HG03159 (cell line): ENCODE measurements at regions not wholly inside any gene's neighbourhood (a gene's known extent, or its start where the extent isn't known, plus 50 kb on each side); places are given as distances from the start of the nearest gene placed in this dataset.
"Not testable (repeated sequence)": the region's sequence is repeated elsewhere in the genome, so short reads cannot be mapped to it uniquely, and the experiment has no call there.

Source experiments
- ATAC-seq: cut with Tn5 transposase; IDR thresholded peaks from one replicate; pipeline ENCODE4 v1.9.1; 2021; ENCODE audit warnings: mild to moderate bottlenecking, moderate library complexity; ENCODE audit not compliant: unreplicated experiment

DNA sequence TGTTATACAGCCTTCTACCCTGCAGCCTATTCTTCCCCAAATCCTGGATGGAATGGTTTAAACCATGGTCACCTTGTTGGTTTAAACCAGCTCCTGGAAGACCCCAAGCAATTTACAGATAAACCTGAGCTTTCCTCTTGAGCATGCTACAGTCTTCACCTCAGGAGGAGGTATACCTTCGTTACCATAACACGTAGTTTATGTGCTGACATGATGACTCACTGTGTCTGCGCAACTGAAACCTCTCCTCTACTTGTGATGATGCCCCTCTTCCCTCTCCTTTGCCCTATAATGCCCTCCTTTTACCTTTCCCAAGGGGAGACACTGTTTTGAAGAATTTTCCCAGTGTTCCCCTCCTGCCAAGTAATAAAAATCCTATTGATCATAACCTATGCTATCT lies 457.3 kb upstream of the RGS18 start:
- no peak for ATAC-seq

DNA sequence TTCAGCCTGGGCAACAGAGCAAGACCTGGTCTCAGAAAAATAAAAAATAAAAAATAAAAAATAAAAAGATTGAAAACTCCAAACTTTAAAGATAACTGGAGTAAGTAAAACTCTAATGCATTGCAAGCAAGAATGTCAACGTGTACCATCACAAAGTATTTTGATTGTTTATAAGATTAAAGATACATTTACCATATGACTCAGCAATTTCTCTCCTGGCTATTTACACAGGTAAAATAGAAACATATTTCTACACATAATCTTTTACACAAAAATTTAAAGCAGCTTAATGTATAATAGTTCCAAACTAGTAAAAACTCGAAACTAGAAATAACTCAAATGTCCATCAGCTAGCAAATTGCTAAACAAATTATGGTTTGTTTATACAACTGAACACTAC lies 456.1 kb upstream of the RGS18 start:
- no peak for ATAC-seq

DNA sequence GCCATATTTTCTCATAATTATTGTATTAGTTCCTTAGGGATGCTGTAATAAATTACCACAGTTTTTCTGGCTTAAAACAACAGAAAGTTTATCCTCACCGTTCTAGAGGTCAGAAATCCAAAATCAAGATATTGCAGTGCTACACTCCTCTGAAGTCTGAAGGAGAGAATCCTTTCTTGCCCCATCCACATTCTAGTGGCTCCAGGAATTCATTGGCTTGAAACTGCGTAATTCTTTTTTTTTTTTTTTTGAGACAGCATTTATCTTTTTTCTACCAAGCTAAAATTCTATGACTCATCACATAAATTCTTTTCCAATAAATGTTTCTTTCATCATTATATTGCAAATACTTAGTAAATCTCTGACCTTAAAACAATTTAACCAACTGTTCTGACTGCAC lies 451.0 kb upstream of the RGS18 start:
- no peak for ATAC-seq

DNA sequence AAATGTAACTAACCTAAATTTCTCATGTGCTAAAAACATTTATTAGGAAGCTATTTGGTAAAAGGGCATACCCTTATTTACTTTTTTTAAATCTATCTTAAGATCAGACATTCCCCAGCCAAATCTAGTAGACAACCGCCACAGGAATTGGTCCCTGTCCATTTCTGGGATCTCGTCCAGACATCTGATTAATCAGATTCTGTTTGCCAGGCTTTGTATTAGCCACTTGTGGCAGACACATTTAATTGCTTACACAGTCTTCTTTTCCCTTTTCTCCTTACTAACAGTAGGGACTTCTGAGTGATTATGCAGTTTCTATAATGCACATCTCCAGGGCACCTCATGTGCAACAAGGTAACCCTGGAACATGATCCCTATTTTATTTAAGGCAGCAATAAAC lies 449.0 kb upstream of the RGS18 start:
- no peak for ATAC-seq

DNA sequence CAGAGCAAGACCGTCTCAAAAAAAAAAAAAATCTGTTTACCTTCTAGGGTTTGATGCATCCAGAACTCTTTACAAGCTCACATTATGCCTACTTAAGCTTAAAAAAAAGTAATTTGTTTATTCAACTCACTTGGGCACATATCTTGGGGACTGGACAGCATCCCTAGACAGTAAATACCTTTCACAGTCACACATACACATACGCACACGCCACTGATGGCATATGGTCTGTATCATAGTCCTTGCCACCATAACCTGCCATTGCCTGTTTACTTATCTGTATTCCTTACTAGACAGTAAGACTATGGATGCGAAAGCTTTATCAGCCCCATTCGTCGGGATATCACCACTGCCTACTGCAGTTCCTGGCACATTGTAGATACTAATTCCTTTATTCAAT lies 446.3 kb upstream of the RGS18 start:
- no peak for ATAC-seq

DNA sequence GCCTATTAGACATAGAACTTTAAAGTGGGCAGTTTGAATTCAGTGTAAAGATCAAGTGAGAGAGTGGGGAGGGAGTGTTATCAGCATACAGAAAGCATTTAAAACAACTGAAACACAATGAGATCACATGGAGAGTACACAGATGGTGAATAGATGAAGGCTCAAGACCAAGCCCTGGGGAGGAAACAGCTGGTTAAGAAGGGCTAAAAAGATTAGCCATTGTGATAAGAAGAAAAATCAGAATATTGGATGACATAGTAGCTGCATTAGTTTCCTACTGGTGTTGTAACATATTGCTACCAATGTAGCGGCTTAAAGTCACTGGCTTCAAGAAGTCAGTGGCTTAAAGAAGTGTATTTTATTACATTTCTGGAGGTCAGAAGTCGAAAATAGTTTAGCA lies 443.4 kb upstream of the RGS18 start:
- ATAC-seq = no peak

DNA sequence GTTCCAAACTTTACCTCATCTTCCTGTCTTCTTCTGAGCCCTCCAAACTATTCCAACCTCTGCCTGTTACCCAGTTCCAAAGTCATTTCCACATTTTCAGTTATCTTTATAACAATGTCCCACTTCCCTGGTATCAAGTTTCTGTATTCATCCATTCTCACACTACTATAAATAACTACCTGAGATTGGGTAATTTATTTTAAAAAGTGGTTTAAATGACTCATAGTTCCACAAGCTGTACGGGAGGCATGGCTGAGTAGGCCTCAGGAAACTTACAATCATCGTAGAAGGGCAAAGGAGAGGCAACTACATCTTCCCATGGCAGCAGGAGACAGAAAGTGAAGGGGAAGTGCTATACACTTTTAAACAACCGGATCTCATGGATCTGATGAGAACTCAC lies 428.5 kb upstream of the RGS18 start:
- no peak for ATAC-seq

DNA sequence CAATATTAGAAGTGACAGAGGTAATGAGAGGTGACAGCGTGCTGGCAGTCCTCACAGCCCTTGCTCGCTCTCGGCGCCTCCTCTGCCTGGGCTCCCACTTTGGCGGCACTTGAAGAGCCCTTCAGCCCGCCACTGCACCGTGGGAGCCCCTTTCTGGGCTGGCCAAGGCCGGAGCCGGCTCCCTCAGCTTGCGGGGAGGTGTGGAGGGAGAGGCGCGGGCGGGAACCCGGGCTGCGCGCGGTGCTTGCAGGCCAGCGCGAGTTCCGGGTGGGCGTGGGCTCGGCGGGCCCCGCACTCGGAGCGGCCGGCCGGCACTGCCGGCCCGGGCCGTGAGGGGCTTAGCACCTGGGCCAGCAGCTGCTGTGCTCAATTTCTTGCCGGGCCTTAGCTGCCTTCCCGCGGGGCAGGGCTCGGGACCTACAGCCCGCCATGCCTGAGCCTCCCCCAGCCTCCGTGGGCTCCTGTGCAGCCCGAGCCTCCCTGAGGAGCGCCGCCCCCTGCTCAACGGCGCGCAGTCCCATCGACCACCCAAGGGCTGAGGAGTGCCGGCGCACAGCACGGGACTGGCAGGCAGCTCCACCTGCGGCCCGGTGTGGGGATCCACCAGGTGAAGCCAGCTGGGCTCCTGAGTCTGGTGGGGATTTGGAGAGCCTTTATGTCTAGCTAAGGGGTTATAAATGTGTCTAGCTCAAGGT lies 426.5 kb upstream of the RGS18 start:
- not testable (repeated sequence) for ATAC-seq

DNA sequence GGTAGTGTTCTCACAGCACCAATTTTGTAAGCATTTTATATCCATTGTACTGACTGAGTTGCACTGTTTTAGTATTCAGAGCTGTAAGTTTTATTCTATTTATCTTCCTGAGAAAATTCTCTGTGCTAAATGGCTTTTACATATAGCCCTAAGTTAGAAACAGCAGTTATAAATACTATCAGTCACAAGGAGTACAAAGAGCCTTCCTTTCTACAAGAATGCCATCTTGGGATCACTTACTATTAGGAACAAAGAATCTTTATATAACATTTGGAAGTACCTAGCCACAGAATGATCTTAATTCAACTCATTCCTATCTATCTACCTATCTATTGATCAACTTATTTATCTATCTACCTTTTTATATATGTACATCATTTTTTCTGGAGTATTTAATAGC lies 423.9 kb upstream of the RGS18 start:
- no peak for ATAC-seq

DNA sequence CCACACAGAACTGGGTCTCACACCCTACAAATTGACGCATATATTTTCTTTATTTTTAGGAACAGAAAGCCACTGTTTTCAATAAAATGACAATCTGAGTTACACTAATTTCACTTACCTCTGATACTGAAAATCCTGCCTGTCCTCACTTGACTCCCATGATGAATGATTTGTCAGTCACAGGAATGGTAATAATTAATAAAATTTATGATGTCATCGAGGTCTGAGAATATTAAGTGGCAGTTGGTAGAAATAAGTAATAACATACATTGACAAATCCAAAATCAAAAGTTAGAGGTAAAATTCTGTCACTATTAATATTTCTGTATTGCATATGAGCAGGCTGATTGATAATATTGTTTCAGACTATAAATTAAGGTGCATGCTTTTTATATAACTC lies 418.7 kb upstream of the RGS18 start:
- no peak for ATAC-seq

DNA sequence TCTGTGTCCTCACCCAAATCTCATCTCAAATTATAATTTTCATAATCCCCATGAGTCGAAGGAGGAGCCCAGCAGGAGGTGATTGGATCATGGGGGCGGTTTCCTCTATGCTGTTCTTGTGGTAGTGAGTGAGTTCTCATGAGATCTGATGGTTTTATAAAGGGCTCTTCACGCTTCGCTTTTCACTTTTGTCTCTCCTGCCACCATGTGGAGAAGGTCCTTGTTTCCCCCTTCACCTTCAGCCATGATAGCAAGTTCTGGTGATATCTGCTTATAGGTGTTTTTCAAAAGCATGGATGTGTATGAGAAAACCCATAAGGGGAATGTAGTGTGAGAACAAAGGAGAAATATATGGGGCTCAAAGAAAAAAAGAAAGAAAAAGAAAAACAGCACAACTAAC lies 405.9 kb upstream of the RGS18 start:
- ATAC-seq = no peak

DNA sequence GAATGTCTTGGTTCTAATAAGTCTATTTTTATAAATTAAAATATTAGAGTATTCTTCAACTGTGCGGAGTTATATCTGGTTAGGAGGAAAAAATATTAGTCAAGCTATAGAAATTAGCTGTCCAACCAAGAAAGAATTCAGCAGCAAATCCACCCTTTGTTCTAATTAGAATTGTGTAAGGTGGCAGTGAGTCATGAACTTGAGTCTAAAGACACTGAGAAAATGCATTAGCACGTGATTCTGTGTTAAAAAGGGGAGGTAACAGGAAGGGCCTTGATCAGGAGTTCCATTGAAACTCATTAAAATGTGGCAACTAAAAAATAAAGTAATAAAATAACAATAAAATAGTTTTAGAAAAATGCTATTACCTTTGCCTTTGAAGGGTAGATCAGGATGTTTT lies 398.2 kb upstream of the RGS18 start:
- no peak for ATAC-seq

DNA sequence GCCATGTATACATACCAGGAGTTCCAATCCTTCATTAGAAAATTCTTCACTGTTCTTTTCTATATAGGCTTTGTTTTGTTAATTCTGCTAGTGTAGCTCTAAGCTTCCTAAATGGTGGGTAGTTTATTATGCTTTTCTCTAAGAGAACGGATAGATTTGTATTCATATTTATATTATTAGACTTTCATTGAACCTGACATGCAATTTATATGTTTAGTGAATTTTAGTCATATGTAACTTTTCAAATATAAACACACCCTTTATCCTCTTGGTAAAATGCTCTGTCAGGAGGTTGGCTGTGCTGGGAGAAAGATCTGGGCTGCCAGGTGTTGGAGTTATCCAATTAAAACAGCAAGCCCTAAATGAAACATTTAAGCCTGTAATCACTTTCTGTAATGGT lies 369.7 kb upstream of the RGS18 start:
- no peak for ATAC-seq

DNA sequence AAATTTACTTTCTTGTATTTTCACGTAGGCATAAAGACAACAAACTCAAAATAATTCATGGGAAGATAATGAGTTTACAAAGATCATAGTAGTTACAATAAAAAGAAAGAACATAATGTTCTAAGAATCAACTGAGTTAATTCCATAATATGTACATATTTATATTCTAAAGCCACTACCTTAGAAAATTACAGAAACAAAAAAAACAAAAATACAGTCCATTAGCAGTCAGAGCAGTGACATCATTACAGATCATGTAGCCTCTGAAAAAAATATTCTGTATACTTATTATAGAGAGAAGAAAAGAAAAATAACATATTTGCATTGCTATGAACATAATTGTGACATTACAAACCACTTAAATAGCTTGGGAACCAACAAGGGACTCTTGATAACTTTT lies 360.1 kb upstream of the RGS18 start:
- ATAC-seq = no peak

DNA sequence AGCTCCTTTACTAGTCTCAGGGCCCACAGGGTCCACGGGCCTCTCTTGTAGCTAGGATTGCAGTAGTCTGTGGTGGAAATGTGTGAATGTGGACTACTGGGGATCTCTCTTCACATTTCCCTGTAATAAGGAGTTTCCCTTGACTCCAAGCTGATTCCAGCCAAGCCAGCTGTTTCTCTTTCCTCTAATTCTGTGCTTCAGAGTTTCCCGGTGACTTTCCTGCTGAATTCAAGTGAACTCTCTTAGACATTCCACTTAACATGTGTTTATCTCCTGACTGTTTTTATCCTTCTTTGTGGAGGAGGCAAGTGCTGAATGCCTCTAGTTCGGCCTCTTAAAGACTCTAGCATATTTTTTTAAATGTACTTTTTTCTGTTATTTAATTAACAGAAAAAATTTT lies 354.0 kb upstream of the RGS18 start:
- no peak for ATAC-seq

DNA sequence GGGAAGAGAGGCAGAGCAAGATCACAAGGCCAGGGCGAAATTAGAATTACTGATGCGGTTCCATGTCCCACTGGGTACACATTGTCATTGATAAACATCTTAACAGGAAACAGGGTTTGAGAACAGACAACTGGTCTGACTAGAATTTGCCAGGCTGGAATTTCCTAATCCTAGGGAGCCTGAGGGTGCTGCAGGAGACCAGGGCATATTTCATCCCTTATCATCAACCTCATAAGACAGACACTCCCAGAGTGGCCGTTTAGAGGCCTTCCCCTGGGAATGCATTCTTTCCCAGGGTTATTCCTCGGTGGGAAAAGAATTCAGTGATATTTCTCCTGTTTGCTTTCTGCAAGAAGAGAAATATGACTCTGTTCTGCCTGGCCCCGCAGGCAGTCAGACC lies 344.7 kb upstream of the RGS18 start:
- not testable (repeated sequence) for ATAC-seq

DNA sequence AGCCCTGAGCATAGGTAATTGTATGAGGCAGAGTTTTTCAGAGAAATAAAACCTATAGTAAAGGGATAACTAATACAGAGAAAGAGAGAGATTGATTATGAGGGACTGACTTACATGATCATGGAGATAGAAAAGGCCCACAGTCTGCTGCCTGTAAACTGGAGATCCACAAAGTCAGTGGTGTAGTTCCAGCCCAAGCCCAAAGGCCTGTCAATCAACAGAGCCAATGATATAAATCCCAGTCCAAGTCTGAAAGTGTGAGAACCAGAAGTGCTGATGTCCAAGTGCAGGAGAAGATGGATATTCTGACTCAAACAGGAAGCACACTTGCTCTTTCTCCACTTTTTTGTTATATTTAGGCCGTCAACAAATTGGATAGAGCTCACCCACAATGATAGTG lies 340.1 kb upstream of the RGS18 start:
- ATAC-seq = no peak

DNA sequence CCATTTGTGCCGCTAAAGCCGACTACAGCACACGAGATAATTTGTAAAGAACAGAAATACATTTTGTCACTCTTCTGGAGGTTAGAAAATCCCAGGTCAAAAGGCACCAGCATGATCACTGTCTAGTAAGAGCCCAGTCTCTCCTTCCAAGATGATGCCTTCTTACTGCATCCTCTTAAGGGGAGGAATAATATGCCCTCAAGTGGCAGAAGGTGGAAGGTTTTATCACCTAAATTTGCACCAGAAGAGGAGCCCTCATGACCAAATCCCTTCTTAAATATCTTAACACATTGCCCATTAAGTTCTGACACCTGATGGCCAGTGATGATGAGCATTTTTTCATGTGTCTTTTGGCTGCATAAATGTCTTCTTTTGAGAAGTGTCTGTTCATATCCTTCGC lies 326.7 kb upstream of the RGS18 start:
- peak; percentile 52 for ATAC-seq

DNA sequence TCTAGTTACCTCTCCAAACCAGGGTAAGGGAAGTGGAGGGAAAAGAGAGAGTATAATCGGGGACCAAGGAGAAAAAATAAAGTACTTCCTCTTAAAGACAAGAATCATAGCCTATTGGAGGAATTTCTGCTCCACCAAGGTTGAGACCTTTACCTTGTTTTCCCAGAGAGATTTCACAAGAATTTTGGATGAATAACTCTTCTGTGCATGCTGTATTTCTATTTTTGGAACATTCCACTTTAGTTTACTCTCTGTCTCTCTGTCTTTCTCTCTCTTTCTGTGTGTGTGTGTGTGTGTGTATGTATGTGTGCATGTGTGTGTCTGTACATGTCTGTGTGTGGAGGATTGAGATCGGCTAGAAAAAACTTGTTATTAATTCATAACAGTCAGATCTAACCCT lies 318.4 kb upstream of the RGS18 start:
- no peak for ATAC-seq

DNA sequence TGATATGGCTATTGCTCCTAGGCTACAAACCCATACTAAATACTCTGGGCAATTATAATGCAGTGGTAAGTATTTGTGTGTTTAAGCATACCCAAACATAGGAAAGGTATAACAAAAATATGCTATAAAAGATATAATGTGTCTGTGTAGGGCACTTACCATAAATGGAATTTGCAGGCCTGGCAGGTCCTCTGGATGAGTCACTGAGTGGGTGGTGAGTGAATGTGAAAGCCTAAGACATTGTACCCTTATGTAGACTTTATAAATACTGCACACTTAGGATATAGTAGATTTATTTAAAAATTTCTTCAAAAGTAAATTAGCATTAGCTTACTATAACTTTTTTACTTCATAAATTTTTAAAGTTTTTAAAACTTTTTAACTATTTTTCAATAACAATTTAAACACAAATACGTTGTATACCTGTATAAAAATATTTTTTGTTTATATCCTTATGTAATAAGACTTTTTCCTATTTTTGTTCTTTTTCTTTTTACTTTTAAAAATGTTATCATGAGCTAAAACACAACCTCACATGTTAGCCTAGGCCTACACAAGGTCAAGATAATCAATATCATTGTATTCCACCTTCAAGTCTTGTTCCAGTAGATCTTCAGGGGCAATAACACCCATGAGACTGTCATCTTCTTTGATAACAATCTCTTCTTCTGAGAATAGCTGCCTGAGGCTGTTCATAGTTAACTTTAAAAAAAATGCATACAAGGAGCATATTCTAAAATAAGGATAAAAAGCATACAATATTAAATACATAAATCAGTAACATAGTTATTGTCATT lies 306.3 kb upstream of the RGS18 start:
- no peak for ATAC-seq

DNA sequence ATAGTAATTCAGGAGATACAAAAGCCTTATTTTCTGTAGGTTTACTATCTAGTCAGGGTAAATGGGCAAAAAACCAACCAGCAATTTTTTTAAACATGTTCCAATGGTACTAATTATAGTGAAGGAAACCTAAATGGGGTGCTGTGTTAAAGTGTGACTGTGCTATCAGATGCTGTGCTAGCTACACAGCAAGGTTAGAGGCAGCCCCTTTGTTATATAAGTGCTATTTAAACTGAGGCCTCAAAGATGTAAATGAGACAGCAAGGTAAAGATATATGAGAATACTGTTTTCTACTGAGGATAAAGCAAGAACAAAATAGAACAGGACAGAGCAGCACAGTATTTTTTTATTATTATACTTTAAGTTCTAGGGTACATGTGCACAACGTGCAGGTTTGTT lies 305.4 kb upstream of the RGS18 start:
- ATAC-seq = no peak

DNA sequence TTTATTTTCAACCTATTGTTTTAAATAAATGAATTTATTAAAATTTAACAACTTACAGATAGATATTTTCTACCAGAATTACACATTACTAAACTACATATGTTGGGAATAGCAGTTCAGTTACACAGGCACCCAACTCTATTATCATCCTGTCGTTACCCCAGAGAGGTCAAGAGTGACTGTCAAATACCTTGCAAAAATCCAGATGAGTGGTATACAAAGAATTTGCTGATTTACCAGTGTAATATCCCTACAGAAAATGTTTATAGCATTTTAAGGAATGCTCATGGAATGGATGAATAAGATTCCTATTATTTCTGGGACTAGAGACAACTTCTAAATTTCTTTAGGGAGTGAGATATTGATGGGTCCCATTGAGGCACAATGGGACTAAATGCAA lies 300.7 kb upstream of the RGS18 start:
- ATAC-seq = no peak

DNA sequence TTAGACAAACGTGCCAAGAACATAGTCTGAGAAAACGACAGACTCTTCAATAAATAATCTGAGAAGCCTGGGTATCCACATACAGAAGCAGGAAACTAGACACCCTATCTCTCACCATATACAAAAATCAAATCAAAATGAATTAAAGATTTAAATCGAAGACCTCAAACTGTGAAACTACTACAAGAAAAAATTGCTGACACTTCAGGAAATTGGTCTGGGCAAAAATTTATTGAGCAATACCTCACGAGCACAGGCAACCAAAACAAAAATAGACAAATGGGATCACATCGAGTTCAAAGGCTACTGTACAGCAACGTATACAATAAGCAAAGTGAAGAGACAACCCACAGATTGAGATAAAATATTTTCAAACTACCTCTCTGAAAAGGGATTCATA lies 292.8 kb upstream of the RGS18 start:
- no peak for ATAC-seq
